ENCODE measurements at regions not wholly inside any gene's neighbourhood (a gene's known extent, or its start where the extent isn't known, plus 50 kb on each side); places are given as distances from the start of the nearest gene placed in this dataset.

- Histone ChIP-seq H3K4me3 (no peak overlapping the region), H4K20me1 (ENCODE audit: control insufficient read depth, insufficient read depth) (no peaks in the 10 kb centered on the region), H3K27me3 (replicated peaks in 1 of 2; ENCODE audit: control insufficient read depth in 2 of 2, insufficient read depth in 2 of 2, low read length in 1 of 2) (no peaks in the 10 kb centered on the region; a peak in 1 of 4 replicates), H3K36me3 (ENCODE audit: control insufficient read depth in 2 of 2, insufficient read depth in 2 of 2, low read length in 1 of 2) (no peaks in the 10 kb centered on the region), H3K79me2 (ENCODE audit: control insufficient read depth, insufficient read depth, low read length) (no peaks in the 10 kb centered on the region), H2AFZ (ENCODE audit: control insufficient read depth, low read depth, low read length) (no peak overlapping the region), H3K9me3 (replicated peaks; ENCODE audit: control insufficient read depth, insufficient read depth, low read length) (no peaks in the 10 kb centered on the region), H3K4me2 (ENCODE audit: control insufficient read depth, insufficient read depth) (no peak overlapping the region), H3K4me1 (ENCODE audit: control insufficient read depth, insufficient read depth, low read length) (no peaks in the 10 kb centered on the region), H3K9ac (ENCODE audit: control insufficient read depth, insufficient read depth, low read length) (no peak overlapping the region), H3K27ac (ENCODE audit: control insufficient read depth, insufficient read depth) (no peak overlapping the region)
- POLR2A ChIA-PET, result no interaction called here
- ATAC-seq (no peak), FAIRE-seq (no peak), DNase-seq (ENCODE audit: low read depth, low spot score) (no peak)
- in situ Hi-C loops (cut with MboI), result loop anchor here (25.0 kb wide), 1 partner anchor 683 kb away; no protein-coding TSS in a partner anchor
- RAD21 ChIA-PET (ENCODE audit: unreplicated experiment), result no interaction called here
- no peak for TF ChIP-seq E2F8 (IDR thresholded peaks at IDR 0.05; ENCODE audit: low read depth, partially characterized antibody)
- TF ChIP-seq EP300 (IDR thresholded peaks at IDR 0.05; ENCODE audit: borderline replicate concordance in 1 of 2, control insufficient read depth in 1 of 2, low read depth in 2 of 2, low read length in 2 of 2), result no peak
- no peak for TF ChIP-seq RAD21 (IDR thresholded peaks at IDR 0.05; ENCODE audit: insufficient read depth, low read depth, low read length)
- TF ChIP-seq WRNIP1 (IDR thresholded peaks at IDR 0.05; ENCODE audit: borderline replicate concordance, low read depth, low read length), result no peak
- TF ChIP-seq CBX3 (IDR thresholded peaks at IDR 0.05; ENCODE audit: borderline replicate concordance, low read depth), result no peak
- no peak for TF ChIP-seq EED (IDR thresholded peaks at IDR 0.05; ENCODE audit: low read depth)
- no peak for TF ChIP-seq LARP7 (IDR thresholded peaks at IDR 0.05)
- TF ChIP-seq ATF7 (IDR thresholded peaks at IDR 0.05; ENCODE audit: low read depth), result no peak
- TF ChIP-seq EZH2 (IDR thresholded peaks at IDR 0.05; ENCODE audit: borderline replicate concordance, control insufficient read depth, low read depth, low read length), result no peak
- no peak for TF ChIP-seq BCL3 (IDR thresholded peaks at IDR 0.05; ENCODE audit: borderline replicate concordance, insufficient read depth, low read depth, low read length, poor library complexity, severe bottlenecking)
- TF ChIP-seq ASH2L (IDR thresholded peaks at IDR 0.05; ENCODE audit: borderline replicate concordance, low read depth), result no peak
- no peak for TF ChIP-seq NR2C2 (IDR thresholded peaks at IDR 0.05; ENCODE audit: borderline replicate concordance, control insufficient read depth, insufficient read length, low read depth)
- no TSS peak for BruUV-seq (replicated peaks)
- CTCF ChIA-PET, result no interaction called here
- SMC1A ChIA-PET (ENCODE audit: uncharacterized antibody, unreplicated experiment), result no interaction called here
- intact Hi-C loops (cut with micrococcal nuclease; ENCODE audit: unreplicated experiment), result no loop called here
Measured at GRCh38 chr3:150194957-150195356, 213.1 kb upstream of the TSC22D2 start.
